ENCODE measurements at regions not wholly inside any gene's neighbourhood (a gene's known extent, or its start where the extent isn't known, plus 50 kb on each side); places are given as distances from the start of the nearest gene placed in this dataset.
"Not testable (repeated sequence)": the region's sequence is repeated elsewhere in the genome, so short reads cannot be mapped to it uniquely, and the experiment has no call there.

- no peak for DNase-seq
- intact Hi-C loops (cut with DNase I) = no loop called here
- Histone ChIP-seq H3K4me1 (no peaks in the 10 kb centered on the region), H3K27me3 (no peaks in the 10 kb centered on the region), H3K36me3 (no peaks in the 10 kb centered on the region), H3K9ac (ENCODE audit: low read depth in 2 of 2, low read length in 2 of 2) (no peak overlapping the region), H3K9me3 (no peaks in the 10 kb centered on the region), H3K4me3 (no peak overlapping the region), H3K27ac (no peak overlapping the region)
- TF ChIP-seq CTCF (IDR thresholded peaks at IDR 0.05) = no peak
These were observed 460.0 kb upstream of the ZNF507 start for GRCh38 chr19:31885280-31885853.

- no peaks in the 10 kb centered on the region for H3K36me3 ChIP-seq
- no peak overlapping the region for H3K9ac ChIP-seq (ENCODE audit: low read depth in 2 of 2, low read length in 2 of 2)
- H3K4me1 ChIP-seq = no peaks in the 10 kb centered on the region
- no peak for TF ChIP-seq CTCF (IDR thresholded peaks at IDR 0.05)
- no peaks in the 10 kb centered on the region for H3K9me3 ChIP-seq
- intact Hi-C loops (cut with DNase I) = no loop called here
- no peak overlapping the region for H3K27ac ChIP-seq
- DNase-seq = no peak
- no peaks in the 10 kb centered on the region for H3K27me3 ChIP-seq
- no peak overlapping the region for H3K4me3 ChIP-seq
These were observed 455.2 kb upstream of the ZNF507 start for GRCh38 chr19:31890230-31890629.

GRCh38 chr19:31892060-31892459 is 453.4 kb upstream of the ZNF507 start:
- intact Hi-C loops (cut with DNase I) = no loop called here
- no peak for DNase-seq
- no peaks in the 10 kb centered on the region for H3K27me3 ChIP-seq
- H3K4me1 ChIP-seq = no peaks in the 10 kb centered on the region
- no peak overlapping the region for H3K27ac ChIP-seq
- no peaks in the 10 kb centered on the region for H3K9me3 ChIP-seq
- TF ChIP-seq CTCF (IDR thresholded peaks at IDR 0.05) = no peak
- no peak overlapping the region for H3K4me3 ChIP-seq
- no peaks in the 10 kb centered on the region for H3K36me3 ChIP-seq
- no peak overlapping the region for H3K9ac ChIP-seq (ENCODE audit: low read depth in 2 of 2, low read length in 2 of 2)

- H3K4me3 ChIP-seq; H3K36me3 ChIP-seq; DNase-seq; H3K27me3 ChIP-seq; H3K9me3 ChIP-seq; H3K27ac ChIP-seq; intact Hi-C loops (cut with DNase I); H3K4me1 ChIP-seq; H3K9ac ChIP-seq (ENCODE audit: low read depth in 2 of 2, low read length in 2 of 2): not testable (repeated sequence)
These were observed 451.9 kb upstream of the ZNF507 start for GRCh38 chr19:31893491-31893890.

- Histone ChIP-seq H3K4me3 (no peak overlapping the region), H3K27ac (no peak overlapping the region), H3K9me3 (no peaks in the 10 kb centered on the region), H3K9ac (ENCODE audit: low read depth in 2 of 2, low read length in 2 of 2) (no peak overlapping the region), H3K36me3 (no peaks in the 10 kb centered on the region), H3K27me3 (no peaks in the 10 kb centered on the region), H3K4me1 (no peaks in the 10 kb centered on the region)
- DNase-seq = no peak
- no peak for TF ChIP-seq CTCF (IDR thresholded peaks at IDR 0.05)
- intact Hi-C loops (cut with DNase I) = no loop called here
These were observed 451.0 kb upstream of the ZNF507 start for GRCh38 chr19:31894451-31894850.

- DNase-seq = no peak
- no peak overlapping the region for H3K27ac ChIP-seq
- H3K27me3 ChIP-seq = no peaks in the 10 kb centered on the region
- no peak overlapping the region for H3K9ac ChIP-seq (ENCODE audit: low read depth in 2 of 2, low read length in 2 of 2)
- no peak for TF ChIP-seq CTCF (IDR thresholded peaks at IDR 0.05)
- H3K4me3 ChIP-seq = no peak overlapping the region
- intact Hi-C loops (cut with DNase I) = no loop called here
- no peaks in the 10 kb centered on the region for H3K36me3 ChIP-seq
- H3K9me3 ChIP-seq = no peaks in the 10 kb centered on the region
- H3K4me1 ChIP-seq = no peaks in the 10 kb centered on the region
These were observed 448.1 kb upstream of the ZNF507 start for GRCh38 chr19:31897292-31897691.
